Neuronal stem cell (in vitro differentiated cells): ENCODE measurements at regions not wholly inside any gene's neighbourhood (a gene's known extent, or its start where the extent isn't known, plus 50 kb on each side); places are given as distances from the start of the nearest gene placed in this dataset.

Source experiments
- DNase-seq: peaks from one replicate; pipeline ENCODE4 v3.0.0-alpha.2; 2013; ENCODE audit warnings: low spot score
- H2AFZ ChIP-seq: one replicate; pipeline ENCODE4 v1.6.1; 2013; ENCODE audit warnings: mild to moderate bottlenecking, low read length, inconsistent platforms
- H2AK5ac ChIP-seq: 2 replicates; pipeline ENCODE4 v1.6.1; 2013; ENCODE audit warnings: low read depth, mild to moderate bottlenecking, inconsistent platforms, low read length, moderate library complexity, mixed read lengths
- H2BK120ac ChIP-seq: 2 replicates; pipeline ENCODE4 v1.6.1; 2013; ENCODE audit warnings: low read depth, mild to moderate bottlenecking, inconsistent platforms, low read length, moderate library complexity, mixed read lengths
- H2BK12ac ChIP-seq: one replicate; pipeline ENCODE4 v1.6.1; 2013; ENCODE audit warnings: low read length, inconsistent platforms
- H2BK15ac ChIP-seq: 2 replicates; pipeline ENCODE4 v1.6.1; 2013; ENCODE audit warnings: mild to moderate bottlenecking, low read length, inconsistent platforms, mixed read lengths
- H2BK5ac ChIP-seq: one replicate; pipeline ENCODE4 v1.6.1; 2013; ENCODE audit warnings: inconsistent platforms, mild to moderate bottlenecking, low read length, moderate library complexity
- H3K14ac ChIP-seq: one replicate; pipeline ENCODE4 v1.6.1; 2013; ENCODE audit warnings: low read length, inconsistent platforms
- H3K18ac ChIP-seq: 2 replicates; pipeline ENCODE4 v1.6.1; 2013; ENCODE audit warnings: low read length, inconsistent platforms
- H3K23ac ChIP-seq: 2 replicates; pipeline ENCODE4 v1.6.1; 2013; ENCODE audit warnings: low read depth, mild to moderate bottlenecking, mixed read lengths, low read length, inconsistent platforms; ENCODE audit not compliant: poor library complexity
- H3K27ac ChIP-seq: replicated peaks from 3 replicates; pipeline ENCODE4 v1.5.1; 2013; ENCODE audit warnings: low read length, inconsistent platforms
- H3K27me3 ChIP-seq, 3 experiments: 2 replicates each; pipeline ENCODE4 v1.6.1; 2013; ENCODE audit warnings: low read length in 3 of 3, mild to moderate bottlenecking in 2 of 3, inconsistent platforms in 1 of 3, low read depth in 1 of 3, mixed read lengths in 1 of 3, moderate library complexity in 1 of 3; ENCODE audit not compliant: control insufficient read depth in 3 of 3, insufficient read depth in 3 of 3
- H3K36me3 ChIP-seq, 2 donors: replicated peaks in 1 of 2; 2 replicates each; pipeline ENCODE4 v1.6.1; 2013; ENCODE audit warnings: low read length in 2 of 2; ENCODE audit not compliant: control insufficient read depth in 2 of 2, insufficient read depth in 2 of 2
- H3K4ac ChIP-seq: 2 replicates; pipeline ENCODE4 v1.6.1; 2013; ENCODE audit warnings: inconsistent platforms, mild to moderate bottlenecking, low read length, moderate library complexity
- H3K4me1 ChIP-seq, 2 donors: 1 replicate in 1 of 2; 2 replicates in 1 of 2; pipeline ENCODE4 v1.6.1; 2013; ENCODE audit warnings: low read length in 2 of 2, low read depth in 1 of 2; ENCODE audit not compliant: control insufficient read depth in 2 of 2, insufficient read depth in 1 of 2
- H3K4me2 ChIP-seq: one replicate; pipeline ENCODE4 v1.6.1; 2013; ENCODE audit warnings: mild to moderate bottlenecking, low read length, inconsistent platforms; ENCODE audit not compliant: insufficient read depth, poor library complexity, severe bottlenecking
- H3K4me3 ChIP-seq, 2 donors: 2 replicates each; pipeline ENCODE4 v1.5.1; 2013; ENCODE audit warnings: low read length in 2 of 2, mild to moderate bottlenecking in 2 of 2, inconsistent platforms in 1 of 2, moderate library complexity in 1 of 2
- H3K79me1 ChIP-seq: one replicate; pipeline ENCODE4 v1.6.1; 2013; ENCODE audit warnings: low read depth, mild to moderate bottlenecking, inconsistent platforms, low read length, moderate library complexity
- H3K9ac ChIP-seq: one replicate; pipeline ENCODE4 v1.6.1; 2013; ENCODE audit warnings: mild to moderate bottlenecking, low read depth, low read length, inconsistent platforms; ENCODE audit not compliant: poor library complexity
- H3K9me3 ChIP-seq, 2 donors: replicated peaks in 1 of 2; 2 replicates each; pipeline versions ENCODE3 to v1.6.1; 2013; ENCODE audit warnings: low read length in 2 of 2, mild to moderate bottlenecking in 2 of 2, inconsistent platforms in 1 of 2, low read depth in 1 of 2, mixed read lengths in 1 of 2, moderate library complexity in 1 of 2; ENCODE audit not compliant: control insufficient read depth in 2 of 2, insufficient read depth in 1 of 2
- H4K8ac ChIP-seq: one replicate; pipeline ENCODE4 v1.6.1; 2013; ENCODE audit warnings: low read depth, mild to moderate bottlenecking, inconsistent platforms, low read length, moderate library complexity
- H4K91ac ChIP-seq: one replicate; pipeline ENCODE4 v1.6.1; 2013; ENCODE audit warnings: low read length, low read depth, mild to moderate bottlenecking, inconsistent platforms; ENCODE audit not compliant: poor library complexity
- WGBS, 2 donors: extraction: QIAGEN DNeasy Blood & Tissue Kit; methylation state at CpG; one replicate each; pipeline ENCODE4 v1.1.7; 2013; ENCODE audit warnings: missing lambda C conversion rate in 2 of 2, mixed read lengths in 1 of 2; ENCODE audit not compliant: insufficient read length in 2 of 2, insufficient replicate concordance in 1 of 2; ENCODE audit errors: extremely low coverage in 2 of 2; 5-methylcytosine and 5-hydroxymethylcytosine counted together

DNA sequence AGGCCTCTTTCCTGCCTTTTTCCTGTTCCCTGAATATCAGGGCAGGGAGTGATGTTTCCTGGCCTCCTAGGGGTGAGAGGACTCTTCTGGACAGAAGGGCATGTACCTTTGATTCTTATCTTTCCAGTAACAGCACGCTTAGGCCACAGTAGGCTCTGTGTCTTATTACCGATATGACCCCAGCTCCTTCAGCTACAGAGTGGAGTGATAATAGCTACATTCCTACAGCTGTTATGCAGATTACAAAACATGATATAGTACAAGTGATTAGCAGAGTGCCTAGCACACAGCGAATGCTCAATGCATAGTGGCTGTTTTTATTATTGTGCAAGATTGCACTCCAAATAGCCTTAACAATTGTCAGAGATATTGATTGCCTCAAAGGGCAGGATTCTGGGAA lies 574.2 kb downstream of the CCSER2 start:
- H2BK15ac ChIP-seq: no peak overlapping the region
- no peak for DNase-seq
- H3K9me3 ChIP-seq: no peaks in the 10 kb centered on the region
- no peak overlapping the region for H2AK5ac ChIP-seq
- no peaks in the 10 kb centered on the region for H3K4me1 ChIP-seq
- H2BK12ac ChIP-seq: no peak overlapping the region
- H4K91ac ChIP-seq: no peak overlapping the region
- no peak overlapping the region for H3K4me3 ChIP-seq
- H2AFZ ChIP-seq: no peak overlapping the region
- no peaks in the 10 kb centered on the region for H3K27me3 ChIP-seq
- H4K8ac ChIP-seq: no peak overlapping the region
- H3K4ac ChIP-seq: no peak overlapping the region
- WGBS, 2 donors: no CpG with 5 or more reads among the region's 3 CpGs
- no peak overlapping the region for H3K18ac ChIP-seq
- H3K9ac ChIP-seq: no peak overlapping the region
- H3K14ac ChIP-seq: no peak overlapping the region
- H3K27ac ChIP-seq: no peak overlapping the region
- H2BK120ac ChIP-seq: no peak overlapping the region
- no peaks in the 10 kb centered on the region for H3K36me3 ChIP-seq
- H3K23ac ChIP-seq: no peak overlapping the region
- no peaks in the 10 kb centered on the region for H3K79me1 ChIP-seq
- H3K4me2 ChIP-seq: no peak overlapping the region
- no peak overlapping the region for H2BK5ac ChIP-seq

DNA sequence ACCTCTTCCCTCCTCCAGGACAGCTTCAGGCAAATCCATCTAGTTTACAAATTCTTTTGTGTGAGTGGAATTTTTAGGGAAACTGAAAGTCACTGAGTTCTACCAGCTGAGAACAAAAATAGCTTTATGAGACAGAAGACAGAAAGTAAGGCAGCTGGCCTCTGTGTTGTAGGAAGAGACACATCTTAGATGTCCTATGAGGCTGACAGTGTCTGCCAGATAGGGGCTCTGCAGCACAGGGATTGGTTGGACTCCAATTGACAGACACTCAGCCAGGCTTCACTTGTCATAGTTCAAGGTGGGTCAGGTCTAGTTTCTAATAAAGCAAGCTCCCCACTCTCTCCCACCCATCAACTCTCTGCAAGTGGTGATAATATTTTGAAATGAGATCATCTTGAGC lies 574.9 kb downstream of the CCSER2 start:
- H3K18ac ChIP-seq: no peak overlapping the region
- no peak overlapping the region for H3K23ac ChIP-seq
- H3K36me3 ChIP-seq: no peaks in the 10 kb centered on the region
- H3K9ac ChIP-seq: no peak overlapping the region
- no peaks in the 10 kb centered on the region for H3K9me3 ChIP-seq
- no peak overlapping the region for H2BK120ac ChIP-seq
- no peak overlapping the region for H2AK5ac ChIP-seq
- no peak overlapping the region for H2AFZ ChIP-seq
- no peak overlapping the region for H2BK5ac ChIP-seq
- no peak for DNase-seq
- H3K79me1 ChIP-seq: no peaks in the 10 kb centered on the region
- H3K4me3 ChIP-seq: no peak overlapping the region
- no peaks in the 10 kb centered on the region for H3K4me1 ChIP-seq
- no peak overlapping the region for H2BK15ac ChIP-seq
- no peak overlapping the region for H2BK12ac ChIP-seq
- no peak overlapping the region for H3K4ac ChIP-seq
- H4K91ac ChIP-seq: no peak overlapping the region
- H3K27me3 ChIP-seq: no peaks in the 10 kb centered on the region
- H3K27ac ChIP-seq: no peak overlapping the region
- no peak overlapping the region for H4K8ac ChIP-seq
- H3K14ac ChIP-seq: no peak overlapping the region
- no peak overlapping the region for H3K4me2 ChIP-seq

DNA sequence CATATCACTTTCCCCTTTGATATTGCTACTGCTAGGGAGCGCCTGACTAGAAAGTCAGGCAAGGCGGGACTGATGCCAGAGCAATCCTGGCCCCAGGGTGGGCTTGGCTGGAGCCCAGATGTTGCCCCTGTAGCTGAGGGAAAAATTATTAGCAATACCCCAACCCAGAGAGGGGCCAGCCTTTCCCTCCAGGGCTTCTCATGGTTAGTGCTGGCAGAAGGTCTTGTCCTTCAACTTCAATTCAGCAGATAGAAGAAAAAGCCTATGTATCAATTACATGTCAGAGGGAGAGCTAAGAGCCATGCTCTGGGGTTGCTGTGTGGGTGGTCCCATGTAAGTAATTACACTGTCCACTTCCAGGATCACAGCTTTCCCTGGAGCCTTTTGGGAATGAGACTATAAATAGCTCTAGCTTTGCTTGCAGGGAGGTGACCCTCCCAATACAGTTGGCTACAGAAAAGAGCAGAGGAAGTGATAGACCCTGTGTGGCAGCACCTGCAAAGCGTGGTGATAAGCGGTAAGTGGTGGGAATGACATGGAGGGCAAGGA lies 579.1 kb downstream of the CCSER2 start:
- Histone ChIP-seq H2BK15ac (no peak overlapping the region), H2BK120ac (no peak overlapping the region), H3K4me3 (no peak overlapping the region), H2BK5ac (no peak overlapping the region), H3K27me3 (no peaks in the 10 kb centered on the region), H2AFZ (no peak overlapping the region), H3K18ac (no peak overlapping the region), H2AK5ac (no peak overlapping the region), H3K4me1 (no peaks in the 10 kb centered on the region), H3K9ac (no peak overlapping the region), H3K36me3 (no peaks in the 10 kb centered on the region), H3K4me2 (no peak overlapping the region), H3K4ac (no peak overlapping the region), H3K14ac (no peak overlapping the region), H4K8ac (no peak overlapping the region), H3K27ac (no peak overlapping the region), H4K91ac (no peak overlapping the region), H2BK12ac (no peak overlapping the region), H3K79me1 (no peaks in the 10 kb centered on the region), H3K23ac (no peak overlapping the region), H3K9me3 (peaks cover 0 to under 1% of the 10 kb centered on the region in 2 donors)
- no peak for DNase-seq
- no CpG with 5 or more reads among the region's 4 CpGs for WGBS, 2 donors

DNA sequence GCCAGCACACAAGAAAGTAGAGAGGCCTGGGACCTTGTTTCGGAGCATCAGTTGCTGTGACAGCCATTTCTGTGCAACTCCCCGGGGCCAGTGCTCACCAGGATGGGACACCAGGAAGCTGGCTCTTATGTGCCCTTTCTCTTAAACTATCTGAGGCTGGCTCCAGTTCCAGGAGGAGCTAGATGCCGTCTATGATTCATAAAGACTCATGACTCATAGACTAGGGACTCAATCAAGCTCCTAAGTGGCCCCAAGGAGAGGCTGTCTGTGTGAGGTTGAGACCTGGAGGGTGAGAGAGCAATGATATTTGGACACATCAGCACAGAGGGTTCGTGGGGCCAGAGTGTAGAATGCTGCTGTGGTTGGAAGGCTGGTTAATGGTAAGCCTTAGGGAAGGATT lies 580.1 kb downstream of the CCSER2 start:
- no CpG with 5 or more reads among the region's 4 CpGs for WGBS, 2 donors
- Histone ChIP-seq H2AK5ac (no peak overlapping the region), H2BK5ac (no peak overlapping the region), H3K23ac (no peak overlapping the region), H3K4me2 (no peak overlapping the region), H3K36me3 (no peaks in the 10 kb centered on the region), H2BK12ac (no peak overlapping the region), H4K8ac (no peak overlapping the region), H4K91ac (no peak overlapping the region), H2BK15ac (no peak overlapping the region), H3K9me3 (peaks cover 0 to 2% of the 10 kb centered on the region in 2 donors), H2BK120ac (no peak overlapping the region), H3K14ac (no peak overlapping the region), H3K4me3 (no peak overlapping the region), H3K4me1 (no peaks in the 10 kb centered on the region), H3K9ac (no peak overlapping the region), H3K18ac (no peak overlapping the region), H2AFZ (no peak overlapping the region), H3K79me1 (no peaks in the 10 kb centered on the region), H3K27me3 (no peaks in the 10 kb centered on the region), H3K27ac (no peak overlapping the region), H3K4ac (no peak overlapping the region)
- no peak for DNase-seq
